Stimulated activated memory B cell treated with anti-CD40 and anti-IgM and Interleukin-4, amounts not matched to agents 10 μg/mL and 1 μg/mL and 100 μg/mL, for 72 hours (primary cell): ENCODE measurements at regions not wholly inside any gene's neighbourhood (a gene's known extent, or its start where the extent isn't known, plus 50 kb on each side); places are given as distances from the start of the nearest gene placed in this dataset.

Experiments
- ATAC-seq: fragments of 150-1000 bp; cut with Tn5 transposase; 2 replicates; pipeline ENCODE4 v1.10.0; 2021
- H3K27ac Mint-ChIP-seq: one replicate; pipeline ENCODE4 v1.8.0; 2022; ENCODE audit warnings: mild to moderate bottlenecking, mixed read lengths
- H3K27me3 Mint-ChIP-seq: one replicate; pipeline ENCODE4 v1.8.0; 2022; ENCODE audit warnings: mixed read lengths
- H3K36me3 Mint-ChIP-seq: one replicate; pipeline ENCODE4 v1.8.0; 2022; ENCODE audit warnings: mixed read lengths
- H3K4me1 Mint-ChIP-seq: one replicate; pipeline ENCODE4 v1.8.0; 2022; ENCODE audit warnings: mixed read lengths
- H3K4me3 Mint-ChIP-seq: one replicate; pipeline ENCODE4 v1.8.0; 2022; ENCODE audit warnings: mild to moderate bottlenecking, moderate library complexity, mixed read lengths
- H3K9me3 Mint-ChIP-seq: one replicate; pipeline ENCODE4 v1.8.0; 2022; ENCODE audit warnings: mixed read lengths

GRCh38 chr14:101027966-101028365, 124.4 kb upstream of the RTL1 start:
- H3K4me1 Mint-ChIP-seq: no peaks in the 10 kb centered on the region
- no peak overlapping the region for H3K4me3 Mint-ChIP-seq
- ATAC-seq: no peak
- no peaks in the 10 kb centered on the region for H3K27me3 Mint-ChIP-seq
- H3K36me3 Mint-ChIP-seq: no peaks in the 10 kb centered on the region
- H3K9me3 Mint-ChIP-seq: peaks cover 2% of the 10 kb centered on the region
- no peak overlapping the region for H3K27ac Mint-ChIP-seq

- Mint-ChIP-seq H3K9me3 (peaks cover 2% of the 10 kb centered on the region), H3K4me1 (no peaks in the 10 kb centered on the region)
Measured at GRCh38 chr14:101028971-101029667, 125.6 kb upstream of the RTL1 start.

GRCh38 chr14:101029668-101030290, 126.3 kb upstream of the RTL1 start:
- H3K27me3 Mint-ChIP-seq: no peaks in the 10 kb centered on the region
- H3K4me1 Mint-ChIP-seq: no peaks in the 10 kb centered on the region
- no peak overlapping the region for H3K4me3 Mint-ChIP-seq
- peaks cover 2% of the 10 kb centered on the region for H3K9me3 Mint-ChIP-seq
- no peaks in the 10 kb centered on the region for H3K36me3 Mint-ChIP-seq
- ATAC-seq: no peak
- no peak overlapping the region for H3K27ac Mint-ChIP-seq

More at GRCh38 chr14:101028971-101029667, 125.6 kb upstream of the RTL1 start:
- no peak overlapping the region for H3K27ac Mint-ChIP-seq
- no peaks in the 10 kb centered on the region for H3K27me3 Mint-ChIP-seq
- H3K36me3 Mint-ChIP-seq: no peaks in the 10 kb centered on the region
- H3K4me3 Mint-ChIP-seq: no peak overlapping the region
- ATAC-seq: no peak

- Mint-ChIP-seq H3K9me3 (peaks cover 2% of the 10 kb centered on the region), H3K36me3 (no peaks in the 10 kb centered on the region), H3K27me3 (no peaks in the 10 kb centered on the region), H3K4me1 (no peaks in the 10 kb centered on the region), H3K27ac (no peak overlapping the region), H3K4me3 (no peak overlapping the region)
- ATAC-seq: no peak
Measured at GRCh38 chr14:101030586-101030985, 127.1 kb upstream of the RTL1 start.

GRCh38 chr14:101031186-101031585, 127.7 kb upstream of the RTL1 start:
- H3K4me1 Mint-ChIP-seq: no peaks in the 10 kb centered on the region
- H3K36me3 Mint-ChIP-seq: no peaks in the 10 kb centered on the region
- H3K9me3 Mint-ChIP-seq: peaks cover 2% of the 10 kb centered on the region
- H3K27ac Mint-ChIP-seq: no peak overlapping the region
- no peak overlapping the region for H3K4me3 Mint-ChIP-seq
- no peaks in the 10 kb centered on the region for H3K27me3 Mint-ChIP-seq
- no peak for ATAC-seq

- no peak for ATAC-seq
- H3K4me3 Mint-ChIP-seq: no peak overlapping the region
- peaks cover 2% of the 10 kb centered on the region for H3K9me3 Mint-ChIP-seq
- H3K27ac Mint-ChIP-seq: no peak overlapping the region
- no peaks in the 10 kb centered on the region for H3K36me3 Mint-ChIP-seq
- H3K27me3 Mint-ChIP-seq: no peaks in the 10 kb centered on the region
- no peaks in the 10 kb centered on the region for H3K4me1 Mint-ChIP-seq
Measured at GRCh38 chr14:101031721-101032120, 128.2 kb upstream of the RTL1 start.

- ATAC-seq: no peak
- H3K27me3 Mint-ChIP-seq: no peaks in the 10 kb centered on the region
Measured at GRCh38 chr14:101032433-101032832, 128.9 kb upstream of the RTL1 start.

GRCh38 chr14:101033006-101033405, 129.5 kb upstream of the RTL1 start:
- ATAC-seq: no peak
- Mint-ChIP-seq H3K4me3 (no peak overlapping the region), H3K4me1 (no peaks in the 10 kb centered on the region), H3K36me3 (no peaks in the 10 kb centered on the region), H3K9me3 (peaks cover 2% of the 10 kb centered on the region), H3K27me3 (no peaks in the 10 kb centered on the region), H3K27ac (no peak overlapping the region)

More at GRCh38 chr14:101032433-101032832, 128.9 kb upstream of the RTL1 start:
- Mint-ChIP-seq H3K4me3 (no peak overlapping the region), H3K36me3 (no peaks in the 10 kb centered on the region), H3K9me3 (peaks cover 2% of the 10 kb centered on the region), H3K4me1 (no peaks in the 10 kb centered on the region), H3K27ac (no peak overlapping the region)

- Mint-ChIP-seq H3K36me3 (no peaks in the 10 kb centered on the region), H3K4me1 (no peaks in the 10 kb centered on the region), H3K27ac (no peak overlapping the region), H3K9me3 (peaks cover 2% of the 10 kb centered on the region), H3K27me3 (no peaks in the 10 kb centered on the region), H3K4me3 (no peak overlapping the region)
- no peak for ATAC-seq
Measured at GRCh38 chr14:101033446-101034165, 130.1 kb upstream of the RTL1 start.

GRCh38 chr14:101034986-101035385, 131.5 kb upstream of the RTL1 start:
- Mint-ChIP-seq H3K27me3 (no peaks in the 10 kb centered on the region), H3K27ac (no peak overlapping the region), H3K9me3 (peaks cover 2% of the 10 kb centered on the region), H3K4me1 (no peaks in the 10 kb centered on the region), H3K36me3 (no peaks in the 10 kb centered on the region), H3K4me3 (no peak overlapping the region)
- ATAC-seq: no peak

- Mint-ChIP-seq H3K27ac (no peak overlapping the region), H3K9me3 (peaks cover 2% of the 10 kb centered on the region), H3K4me3 (no peak overlapping the region), H3K36me3 (no peaks in the 10 kb centered on the region), H3K27me3 (no peaks in the 10 kb centered on the region), H3K4me1 (no peaks in the 10 kb centered on the region)
- no peak for ATAC-seq
Measured at GRCh38 chr14:101035466-101036225, 132.1 kb upstream of the RTL1 start.

- H3K27me3 Mint-ChIP-seq: no peaks in the 10 kb centered on the region
- no peak overlapping the region for H3K4me3 Mint-ChIP-seq
- no peak overlapping the region for H3K27ac Mint-ChIP-seq
- ATAC-seq: no peak
- H3K9me3 Mint-ChIP-seq: peaks cover under 1% of the 10 kb centered on the region
- no peaks in the 10 kb centered on the region for H3K4me1 Mint-ChIP-seq
- no peaks in the 10 kb centered on the region for H3K36me3 Mint-ChIP-seq
Measured at GRCh38 chr14:101037021-101037817, 133.7 kb upstream of the RTL1 start.

GRCh38 chr14:101039031-101039754, 135.7 kb upstream of the RTL1 start:
- Mint-ChIP-seq H3K4me1 (no peaks in the 10 kb centered on the region), H3K9me3 (no peaks in the 10 kb centered on the region), H3K4me3 (no peak overlapping the region), H3K36me3 (no peaks in the 10 kb centered on the region), H3K27me3 (no peaks in the 10 kb centered on the region), H3K27ac (no peak overlapping the region)
- no peak for ATAC-seq

- no peak for ATAC-seq
- Mint-ChIP-seq H3K27me3 (no peaks in the 10 kb centered on the region), H3K27ac (no peak overlapping the region), H3K9me3 (no peaks in the 10 kb centered on the region), H3K4me1 (no peaks in the 10 kb centered on the region), H3K36me3 (no peaks in the 10 kb centered on the region), H3K4me3 (no peak overlapping the region)
Measured at GRCh38 chr14:101039755-101040138, 136.2 kb upstream of the RTL1 start.
